ENCODE measurements at regions not wholly inside any gene's neighbourhood (a gene's known extent, or its start where the extent isn't known, plus 50 kb on each side); places are given as distances from the start of the nearest gene placed in this dataset.

- WGBS = 79% methylated on average over 5 of the region's 5 CpGs
- H3K36me3 ChIP-seq (ENCODE audit: control insufficient read depth in 4 of 4, insufficient read depth in 3 of 4, low read depth in 1 of 4, low read length in 3 of 4) = no peaks in the 10 kb centered on the region
- no peaks in the 10 kb centered on the region for H3K4me1 ChIP-seq (ENCODE audit: control insufficient read depth in 4 of 4, insufficient read depth in 4 of 4, low read length in 3 of 4)
- H3K4me3 ChIP-seq (ENCODE audit: low read depth in 1 of 3, low read length in 3 of 3) = no peak overlapping the region
- no peak for DNase-seq (ENCODE audit: low spot score)
- no peaks in the 10 kb centered on the region for H3K27me3 ChIP-seq (ENCODE audit: control insufficient read depth in 4 of 4, insufficient read depth in 4 of 4, low read length in 3 of 4)
- peaks cover 0 to 3% (median 0%) of the 10 kb centered on the region in 4 donors for H3K9me3 ChIP-seq (ENCODE audit: control insufficient read depth in 4 of 4, low read length in 3 of 4)
- no peak overlapping the region for H3K27ac ChIP-seq (ENCODE audit: low read depth in 1 of 2, low read length in 2 of 2)
- TF ChIP-seq ATF3 (IDR thresholded peaks at IDR 0.05) (no peak), HNF4A (conservative IDR thresholded peaks at IDR 0.05) (no peak), SP1 (IDR thresholded peaks at IDR 0.05) (no peak), YY1 (IDR thresholded peaks at IDR 0.05) (no peak), FOXA2 (IDR thresholded peaks at IDR 0.05) (no peak), EGR1 (IDR thresholded peaks at IDR 0.05; ENCODE audit: low read depth in 2 of 2) (no peak), GABPA (IDR thresholded peaks at IDR 0.05 in 1 of 2, conservative IDR thresholded peaks at IDR 0.05 in 1 of 2) (no peak), RXRA (IDR thresholded peaks at IDR 0.05) (no peak), ZBTB33 (IDR thresholded peaks at IDR 0.05) (no peak), JUND (IDR thresholded peaks at IDR 0.05) (no peak)
- H3K9ac ChIP-seq (ENCODE audit: low read depth in 1 of 2, low read length in 2 of 2) = no peak overlapping the region
These were observed 797.3 kb downstream of the SLC16A7 start for GRCh38 chr12:60393093-60393492.

GRCh38 chr12:60394665-60395064 lies 798.8 kb downstream of the SLC16A7 start:
- Histone ChIP-seq H3K9me3 (ENCODE audit: control insufficient read depth in 4 of 4, low read length in 3 of 4) (peaks cover 0 to 3% (median 0%) of the 10 kb centered on the region in 4 donors), H3K9ac (ENCODE audit: low read depth in 1 of 2, low read length in 2 of 2) (no peak overlapping the region), H3K4me3 (ENCODE audit: low read depth in 1 of 3, low read length in 3 of 3) (no peak overlapping the region), H3K27ac (ENCODE audit: low read depth in 1 of 2, low read length in 2 of 2) (no peak overlapping the region), H3K27me3 (ENCODE audit: control insufficient read depth in 4 of 4, insufficient read depth in 4 of 4, low read length in 3 of 4) (no peaks in the 10 kb centered on the region), H3K4me1 (ENCODE audit: control insufficient read depth in 4 of 4, insufficient read depth in 4 of 4, low read length in 3 of 4) (no peaks in the 10 kb centered on the region), H3K36me3 (ENCODE audit: control insufficient read depth in 4 of 4, insufficient read depth in 3 of 4, low read depth in 1 of 4, low read length in 3 of 4) (no peaks in the 10 kb centered on the region)
- TF ChIP-seq MAX (IDR thresholded peaks at IDR 0.05) = no peak
- TF ChIP-seq HNF4G (IDR thresholded peaks at IDR 0.05) = no peak
- TF ChIP-seq SP1 (IDR thresholded peaks at IDR 0.05) = no peak
- no peak for TF ChIP-seq CTCF (IDR thresholded peaks at IDR 0.05; ENCODE audit: low read depth, low read length, missing input control)
- TF ChIP-seq RXRA (IDR thresholded peaks at IDR 0.05) = no peak
- TF ChIP-seq HNF4A (conservative IDR thresholded peaks at IDR 0.05) = no peak
- no peak for TF ChIP-seq YY1 (IDR thresholded peaks at IDR 0.05)
- TF ChIP-seq JUND (IDR thresholded peaks at IDR 0.05) = no peak
- TF ChIP-seq RAD21 (IDR thresholded peaks at IDR 0.05) = no peak
- TF ChIP-seq TAF1 (conservative IDR thresholded peaks at IDR 0.05) = no peak
- TF ChIP-seq FOXA2 (IDR thresholded peaks at IDR 0.05) = no peak
- TF ChIP-seq ZBTB33 (IDR thresholded peaks at IDR 0.05) = no peak
- no peak for TF ChIP-seq ATF3 (IDR thresholded peaks at IDR 0.05)
- TF ChIP-seq EGR1 (IDR thresholded peaks at IDR 0.05; ENCODE audit: low read depth in 2 of 2) = no peak
- no peak for DNase-seq (ENCODE audit: low spot score)
- whole genome bisulfite sequencing = 84% methylated on average over 2 of the region's 2 CpGs
